GM23338 (cell line): ENCODE measurements at regions not wholly inside any gene's neighbourhood (a gene's known extent, or its start where the extent isn't known, plus 50 kb on each side); places are given as distances from the start of the nearest gene placed in this dataset.

Experiments used
- EZH2 ChIP-seq: fragments of 200-600 bp; sonication (generic); IDR thresholded peaks from one replicate; pipeline ENCODE4 v1.8.0; 2017; ENCODE audit warnings: antibody characterized with exemption, mild to moderate bottlenecking, low read depth; ENCODE audit not compliant: unreplicated experiment
- EZH2phosphoT487 ChIP-seq: fragments of 200-600 bp; sonication (generic); IDR thresholded peaks from one replicate; pipeline ENCODE4 v1.8.1; 2018; ENCODE audit warnings: antibody characterized with exemption; ENCODE audit not compliant: unreplicated experiment
- NANOG ChIP-seq: IDR thresholded peaks from 2 replicates; pipeline ENCODE4 v1.6.1; 2016; ENCODE audit warnings: antibody characterized with exemption, borderline replicate concordance
- POLR2AphosphoS5 ChIP-seq: IDR thresholded peaks from 2 replicates; pipeline ENCODE4 v1.6.1; 2016; ENCODE audit warnings: antibody characterized with exemption, low read depth
- REST ChIP-seq: IDR thresholded peaks from one replicate; pipeline ENCODE4 v1.6.1; 2018; ENCODE audit warnings: antibody characterized with exemption; ENCODE audit not compliant: unreplicated experiment
- TF ChIP-seq, protein P1 (sequence below), 2 experiments: fragments of 200-600 bp in 1 of 2; sonication (generic) in 1 of 2; conservative IDR thresholded peaks; 2 replicates each; pipeline versions ENCODE4 v1.5.1 to v1.6.1; 2016 to 2017; ENCODE audit warnings: antibody characterized with exemption in 2 of 2, low read depth in 2 of 2, mild to moderate bottlenecking in 2 of 2, moderate library complexity in 1 of 2

GRCh38 chr12:59844750-59845149 lies 248.9 kb downstream of the SLC16A7 start:
- no peak for TF ChIP-seq REST
- TF ChIP-seq, protein P1, sequence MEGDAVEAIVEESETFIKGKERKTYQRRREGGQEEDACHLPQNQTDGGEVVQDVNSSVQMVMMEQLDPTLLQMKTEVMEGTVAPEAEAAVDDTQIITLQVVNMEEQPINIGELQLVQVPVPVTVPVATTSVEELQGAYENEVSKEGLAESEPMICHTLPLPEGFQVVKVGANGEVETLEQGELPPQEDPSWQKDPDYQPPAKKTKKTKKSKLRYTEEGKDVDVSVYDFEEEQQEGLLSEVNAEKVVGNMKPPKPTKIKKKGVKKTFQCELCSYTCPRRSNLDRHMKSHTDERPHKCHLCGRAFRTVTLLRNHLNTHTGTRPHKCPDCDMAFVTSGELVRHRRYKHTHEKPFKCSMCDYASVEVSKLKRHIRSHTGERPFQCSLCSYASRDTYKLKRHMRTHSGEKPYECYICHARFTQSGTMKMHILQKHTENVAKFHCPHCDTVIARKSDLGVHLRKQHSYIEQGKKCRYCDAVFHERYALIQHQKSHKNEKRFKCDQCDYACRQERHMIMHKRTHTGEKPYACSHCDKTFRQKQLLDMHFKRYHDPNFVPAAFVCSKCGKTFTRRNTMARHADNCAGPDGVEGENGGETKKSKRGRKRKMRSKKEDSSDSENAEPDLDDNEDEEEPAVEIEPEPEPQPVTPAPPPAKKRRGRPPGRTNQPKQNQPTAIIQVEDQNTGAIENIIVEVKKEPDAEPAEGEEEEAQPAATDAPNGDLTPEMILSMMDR (conservative IDR thresholded peaks at IDR 0.05; ENCODE audit: low read depth in 2 of 2) = no peak
- no peak for TF ChIP-seq POLR2AphosphoS5
- TF ChIP-seq EZH2phosphoT487 = no peak
- TF ChIP-seq EZH2 = no peak
- no peak for TF ChIP-seq NANOG
